ENCODE measurements at regions not wholly inside any gene's neighbourhood (a gene's known extent, or its start where the extent isn't known, plus 50 kb on each side); places are given as distances from the start of the nearest gene placed in this dataset.

- H3K4me3 ChIP-seq (ENCODE audit: low read depth, low read length): no peak overlapping the region
- no peak for TF ChIP-seq CTCF (conservative IDR thresholded peaks at IDR 0.05; ENCODE audit: low read depth, low read length)
- no peak for DNase-seq (ENCODE audit: low read depth)
Measured at GRCh38 chr1:105872817-105873216, 1183.7 kb upstream of the PRMT6 start.

DNA sequence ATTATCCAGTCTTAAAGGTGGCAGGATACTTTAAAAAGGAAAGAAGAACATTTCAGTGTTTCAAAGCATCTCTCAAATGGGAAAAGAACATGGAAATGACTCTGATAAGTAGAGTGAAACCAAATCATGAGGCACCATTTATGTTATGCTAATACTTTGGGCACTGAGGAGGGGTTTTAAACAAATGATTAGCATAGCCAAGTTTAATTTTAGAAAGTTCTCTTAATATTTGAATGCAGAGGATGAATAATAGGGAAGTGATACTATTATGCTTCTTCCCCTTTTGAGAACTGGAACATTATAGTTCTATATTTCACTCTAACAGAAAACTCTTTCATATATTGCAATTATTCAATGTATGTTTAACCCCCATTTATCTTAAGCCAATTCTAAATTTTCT lies 1181.9 kb upstream of the PRMT6 start:
- H3K4me3 ChIP-seq (ENCODE audit: low read depth, low read length): no peak overlapping the region
- no peak for DNase-seq (ENCODE audit: low read depth)
- no peak for TF ChIP-seq CTCF (conservative IDR thresholded peaks at IDR 0.05; ENCODE audit: low read depth, low read length)

GRCh38 chr1:105886309-105886708 lies 1170.2 kb upstream of the PRMT6 start:
- TF ChIP-seq CTCF (conservative IDR thresholded peaks at IDR 0.05; ENCODE audit: low read depth, low read length): no peak
- no peak for DNase-seq (ENCODE audit: low read depth)

GRCh38 chr1:105891308-105891707 lies 1165.2 kb upstream of the PRMT6 start:
- TF ChIP-seq CTCF (conservative IDR thresholded peaks at IDR 0.05; ENCODE audit: low read depth, low read length): no peak

More at GRCh38 chr1:105886309-105886708, 1170.2 kb upstream of the PRMT6 start:
- H3K4me3 ChIP-seq (ENCODE audit: low read depth, low read length): no peak overlapping the region

GRCh38 chr1:105894006-105894405 lies 1162.5 kb upstream of the PRMT6 start:
- no peak for DNase-seq (ENCODE audit: low read depth)
- no peak for TF ChIP-seq CTCF (conservative IDR thresholded peaks at IDR 0.05; ENCODE audit: low read depth, low read length)
- no peak overlapping the region for H3K4me3 ChIP-seq (ENCODE audit: low read depth, low read length)

More at GRCh38 chr1:105891308-105891707, 1165.2 kb upstream of the PRMT6 start:
- no peak overlapping the region for H3K4me3 ChIP-seq (ENCODE audit: low read depth, low read length)
- DNase-seq (ENCODE audit: low read depth): no peak

- H3K4me3 ChIP-seq (ENCODE audit: low read depth, low read length): no peak overlapping the region
- no peak for DNase-seq (ENCODE audit: low read depth)
- TF ChIP-seq CTCF (conservative IDR thresholded peaks at IDR 0.05; ENCODE audit: low read depth, low read length): peak; percentile 39
Measured at GRCh38 chr1:105909811-105910210, 1146.7 kb upstream of the PRMT6 start.

GRCh38 chr1:105914403-105914802 lies 1142.1 kb upstream of the PRMT6 start:
- DNase-seq (ENCODE audit: low read depth): no peak
- no peak overlapping the region for H3K4me3 ChIP-seq (ENCODE audit: low read depth, low read length)
- no peak for TF ChIP-seq CTCF (conservative IDR thresholded peaks at IDR 0.05; ENCODE audit: low read depth, low read length)
